ENCODE measurements at regions not wholly inside any gene's neighbourhood (a gene's known extent, or its start where the extent isn't known, plus 50 kb on each side); places are given as distances from the start of the nearest gene placed in this dataset.
"Not testable (repeated sequence)": the region's sequence is repeated elsewhere in the genome, so short reads cannot be mapped to it uniquely, and the experiment has no call there.

DNA sequence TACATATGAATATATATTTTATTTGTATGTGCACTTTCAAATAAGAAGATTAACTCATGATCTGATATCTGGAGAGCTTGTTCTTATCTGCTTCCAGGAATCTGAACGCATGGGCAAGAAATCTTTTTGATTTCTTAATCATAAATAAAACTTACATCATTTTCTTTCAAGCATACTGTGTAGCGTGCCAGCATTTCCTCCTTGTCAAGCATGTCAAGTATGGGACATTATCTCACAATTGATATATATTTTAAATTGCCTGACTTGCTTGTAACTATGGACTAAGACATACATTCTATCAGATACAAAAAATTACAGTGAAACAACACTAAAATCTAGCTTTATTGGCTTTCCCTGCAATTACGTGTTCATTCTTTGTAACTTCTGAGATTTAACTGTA lies 1128.2 kb downstream of the PLA2G4A start:
- Mint-ChIP-seq H3K9me3 (peaks cover 12% of the 10 kb centered on the region), H3K27ac (no peak overlapping the region), H3K36me3 (no peaks in the 10 kb centered on the region), H3K27me3 (no peaks in the 10 kb centered on the region), H3K4me3 (no peak overlapping the region), H3K4me1 (no peaks in the 10 kb centered on the region)

DNA sequence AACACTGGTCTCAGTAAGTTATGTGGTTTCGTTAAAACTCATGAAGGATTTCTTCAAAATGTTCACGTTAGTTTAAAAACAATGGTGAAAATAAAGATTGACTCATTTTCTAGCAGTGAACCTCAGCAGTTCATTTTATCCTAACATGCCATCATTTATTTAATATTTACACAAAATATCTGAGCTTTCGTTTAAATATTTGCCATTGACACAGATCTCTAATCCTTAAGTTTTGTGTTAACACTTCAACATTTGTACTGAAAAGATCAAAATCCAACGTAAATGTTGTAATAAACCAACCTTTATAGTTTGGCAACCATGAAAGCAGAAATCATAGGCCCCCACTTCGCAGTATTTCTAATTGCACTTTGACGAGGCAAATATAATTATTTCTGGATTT lies 1129.5 kb downstream of the PLA2G4A start:
- Mint-ChIP-seq H3K36me3 (no peaks in the 10 kb centered on the region), H3K27me3 (no peaks in the 10 kb centered on the region), H3K4me1 (no peaks in the 10 kb centered on the region), H3K9me3 (peaks cover 17% of the 10 kb centered on the region), H3K4me3 (no peak overlapping the region), H3K27ac (no peak overlapping the region)

DNA sequence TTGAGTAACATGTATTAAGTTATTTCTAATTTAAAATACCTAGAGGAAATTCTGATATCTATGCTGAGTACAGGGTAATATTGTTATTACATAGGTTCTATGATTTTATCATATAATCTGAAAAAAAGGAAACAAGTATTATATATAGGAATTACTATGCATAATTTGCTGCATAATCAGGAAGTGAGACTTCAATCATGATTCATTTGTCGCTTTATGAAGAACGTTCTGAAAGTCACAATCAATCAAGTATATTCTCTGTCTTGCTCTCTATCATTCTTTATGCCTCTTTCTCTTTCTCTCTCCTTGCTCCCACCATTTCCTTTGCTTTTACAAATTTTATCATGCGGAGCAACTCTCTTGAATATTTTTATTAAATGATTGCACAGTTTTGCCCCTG lies 1130.3 kb downstream of the PLA2G4A start:
- H3K36me3 Mint-ChIP-seq: no peaks in the 10 kb centered on the region
- no peaks in the 10 kb centered on the region for H3K4me1 Mint-ChIP-seq
- peaks cover 16% of the 10 kb centered on the region for H3K9me3 Mint-ChIP-seq
- H3K27ac Mint-ChIP-seq: no peak overlapping the region
- no peak overlapping the region for H3K4me3 Mint-ChIP-seq
- H3K27me3 Mint-ChIP-seq: no peaks in the 10 kb centered on the region

DNA sequence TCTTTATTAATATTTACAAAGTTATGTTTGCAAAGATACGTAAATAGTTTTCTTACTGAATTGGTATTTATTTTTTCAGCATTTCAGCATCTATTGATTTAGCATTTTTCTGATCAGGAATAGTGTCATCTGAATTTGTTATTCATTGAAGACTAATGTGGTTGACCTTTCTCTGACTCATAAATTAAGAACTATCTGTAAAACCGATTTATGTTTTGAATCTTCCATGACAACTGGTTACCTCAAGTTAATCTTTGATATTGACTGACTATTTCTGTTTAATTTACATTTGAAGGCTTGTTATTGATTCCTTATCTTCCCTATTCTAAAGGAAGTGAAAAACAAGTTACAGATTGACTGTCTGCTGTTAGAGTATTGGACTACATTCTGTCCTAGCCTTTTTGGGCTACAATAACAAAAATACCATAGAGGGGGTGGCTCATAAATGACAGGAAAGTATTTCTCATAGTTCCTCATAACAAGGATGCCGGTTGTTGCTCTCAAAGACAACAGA lies 1131.4 kb downstream of the PLA2G4A start:
- no peak overlapping the region for H3K27ac Mint-ChIP-seq
- H3K4me3 Mint-ChIP-seq: no peak overlapping the region
- no peaks in the 10 kb centered on the region for H3K27me3 Mint-ChIP-seq
- H3K9me3 Mint-ChIP-seq: peaks cover 13% of the 10 kb centered on the region
- H3K36me3 Mint-ChIP-seq: no peaks in the 10 kb centered on the region
- no peaks in the 10 kb centered on the region for H3K4me1 Mint-ChIP-seq

DNA sequence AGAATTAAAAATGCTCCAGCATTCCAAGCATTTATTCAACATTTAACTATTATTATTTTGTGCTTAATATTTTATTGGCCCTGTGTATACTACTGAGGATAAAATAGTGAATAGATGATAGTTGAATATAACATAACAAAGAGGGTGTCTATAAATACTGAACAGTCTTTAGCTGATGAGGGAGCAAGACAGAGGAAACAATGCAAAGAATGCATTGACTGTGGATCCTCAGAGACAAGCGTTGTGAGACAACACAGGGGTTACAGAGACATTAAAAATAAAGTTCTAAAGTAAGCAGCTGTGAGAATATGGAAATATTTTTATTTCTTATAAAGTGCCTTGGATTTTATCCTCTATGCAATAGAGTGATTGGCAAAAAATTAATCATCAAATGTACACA lies 1133.1 kb downstream of the PLA2G4A start:
- Mint-ChIP-seq H3K36me3 (no peaks in the 10 kb centered on the region), H3K27me3 (no peaks in the 10 kb centered on the region), H3K27ac (no peak overlapping the region), H3K9me3 (peaks cover 13% of the 10 kb centered on the region), H3K4me1 (no peaks in the 10 kb centered on the region), H3K4me3 (no peak overlapping the region)

DNA sequence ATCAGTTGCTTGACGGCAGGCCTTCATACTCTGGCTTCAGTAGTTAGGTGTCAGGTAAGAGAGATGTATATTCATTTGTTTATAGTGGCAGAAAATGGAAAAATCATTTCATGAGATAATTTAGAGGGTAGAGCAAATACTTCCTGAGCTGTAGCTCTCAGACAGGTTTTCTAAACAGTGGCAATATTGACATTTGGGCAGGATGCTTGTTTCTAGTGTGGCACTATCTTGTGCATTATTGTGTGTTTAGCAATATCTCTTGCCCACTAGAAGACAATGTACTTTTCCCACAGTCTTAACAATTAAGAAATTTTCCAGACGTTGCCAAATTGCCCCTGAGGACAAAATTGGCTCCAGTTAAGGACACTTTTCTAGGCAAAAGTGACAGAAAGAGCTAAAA lies 1143.1 kb downstream of the PLA2G4A start:
- Mint-ChIP-seq H3K27me3 (no peaks in the 10 kb centered on the region), H3K9me3 (peaks cover 4% of the 10 kb centered on the region), H3K36me3 (no peaks in the 10 kb centered on the region), H3K4me3 (no peak overlapping the region), H3K27ac (no peak overlapping the region), H3K4me1 (no peaks in the 10 kb centered on the region)

DNA sequence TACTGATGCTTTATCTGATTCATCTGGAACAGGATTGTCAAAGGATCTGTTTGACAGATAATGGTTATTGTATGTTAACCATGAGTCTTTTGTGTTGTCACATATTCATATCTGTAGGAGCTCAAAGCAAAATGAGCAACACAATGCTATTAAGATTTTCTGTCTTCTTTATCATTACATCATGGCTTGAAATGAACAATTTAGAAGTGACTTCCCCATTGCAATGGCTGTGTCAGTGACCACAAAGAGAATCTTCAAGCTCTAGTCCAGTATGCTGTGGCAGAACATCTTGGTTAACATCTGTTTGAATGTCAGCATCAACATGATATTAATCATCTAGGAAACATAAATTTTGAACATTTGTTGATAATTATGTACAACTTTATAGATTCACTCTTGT lies 1148.5 kb downstream of the PLA2G4A start:
- Mint-ChIP-seq H3K9me3 (peaks cover 22% of the 10 kb centered on the region), H3K4me3 (no peak overlapping the region), H3K36me3 (no peaks in the 10 kb centered on the region), H3K27me3 (no peaks in the 10 kb centered on the region), H3K27ac (no peak overlapping the region), H3K4me1 (no peaks in the 10 kb centered on the region)

DNA sequence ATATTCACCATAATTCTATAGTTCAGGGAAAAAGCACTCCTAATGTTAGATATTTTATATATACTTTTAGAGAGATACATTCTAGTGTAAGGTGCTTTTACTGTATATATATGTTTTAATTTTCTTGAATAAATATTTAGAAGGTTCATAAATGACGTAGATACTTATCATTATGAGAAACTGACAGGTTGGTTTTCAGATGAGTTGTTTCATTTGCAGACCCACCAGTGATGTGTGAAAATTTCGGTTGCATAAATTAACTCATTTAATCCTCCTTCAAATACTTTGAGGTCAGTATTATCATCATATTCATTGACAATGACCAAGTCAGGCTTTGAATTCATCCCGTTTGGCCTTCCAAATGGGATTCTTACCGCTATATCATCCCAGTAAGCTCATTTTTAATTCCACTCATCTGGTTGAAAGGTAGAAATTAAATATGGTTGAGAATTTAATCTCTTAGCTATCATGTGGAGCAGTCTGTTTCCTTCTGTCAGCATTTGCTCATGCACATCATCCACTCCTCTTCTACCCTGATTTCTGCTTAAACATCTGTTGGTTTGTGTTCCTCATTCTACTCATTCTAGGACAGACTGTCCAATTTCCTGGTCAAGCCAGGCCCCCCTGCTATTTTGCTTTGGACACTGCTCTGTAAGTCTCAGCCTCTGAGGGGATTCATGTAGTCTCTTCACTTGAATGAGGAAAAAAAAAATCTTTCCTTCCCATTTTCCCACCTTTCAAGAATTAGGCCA lies 1156.6 kb downstream of the PLA2G4A start:
- no peaks in the 10 kb centered on the region for H3K27me3 Mint-ChIP-seq
- H3K4me1 Mint-ChIP-seq: no peaks in the 10 kb centered on the region
- peaks cover 7% of the 10 kb centered on the region for H3K9me3 Mint-ChIP-seq
- no peak overlapping the region for H3K4me3 Mint-ChIP-seq
- no peak overlapping the region for H3K27ac Mint-ChIP-seq
- no peaks in the 10 kb centered on the region for H3K36me3 Mint-ChIP-seq

DNA sequence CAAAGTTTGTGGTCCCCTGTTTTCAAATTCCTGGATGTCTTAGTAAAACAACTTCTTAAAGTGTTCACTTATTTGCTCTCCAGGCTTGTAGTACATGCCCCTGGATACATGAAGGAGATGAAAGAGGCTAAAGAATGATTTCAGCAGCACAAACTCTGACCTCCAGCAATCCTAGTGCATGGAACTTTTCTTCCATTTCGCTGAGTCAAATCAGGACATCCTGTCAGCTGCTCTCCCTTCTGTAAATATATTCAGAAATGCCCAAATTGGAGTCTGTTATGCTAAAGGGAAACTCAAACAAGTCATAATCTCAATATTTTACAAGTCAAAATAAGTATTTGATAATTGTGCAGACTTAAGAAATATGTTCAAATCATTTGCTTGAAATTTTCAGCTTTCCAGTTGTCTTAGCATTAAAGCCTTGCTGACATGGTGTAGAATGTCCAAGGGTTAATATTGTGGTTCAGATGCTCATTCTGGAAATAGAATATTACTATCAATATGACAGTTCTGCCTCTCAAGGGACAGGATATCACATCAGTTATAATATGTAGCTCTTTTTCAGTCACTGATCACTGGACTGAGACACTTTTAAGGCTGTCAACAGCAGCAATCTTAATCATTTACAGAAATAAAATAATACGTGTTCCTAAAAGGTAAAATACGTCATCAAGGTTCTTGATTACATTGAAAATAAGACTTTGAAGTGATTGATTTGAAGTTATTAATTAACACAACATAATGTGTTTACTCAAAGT lies 1157.3 kb downstream of the PLA2G4A start:
- H3K27ac Mint-ChIP-seq: no peak overlapping the region
- no peak overlapping the region for H3K4me3 Mint-ChIP-seq
- H3K36me3 Mint-ChIP-seq: no peaks in the 10 kb centered on the region
- H3K9me3 Mint-ChIP-seq: no peaks in the 10 kb centered on the region
- H3K4me1 Mint-ChIP-seq: no peaks in the 10 kb centered on the region
- no peaks in the 10 kb centered on the region for H3K27me3 Mint-ChIP-seq

DNA sequence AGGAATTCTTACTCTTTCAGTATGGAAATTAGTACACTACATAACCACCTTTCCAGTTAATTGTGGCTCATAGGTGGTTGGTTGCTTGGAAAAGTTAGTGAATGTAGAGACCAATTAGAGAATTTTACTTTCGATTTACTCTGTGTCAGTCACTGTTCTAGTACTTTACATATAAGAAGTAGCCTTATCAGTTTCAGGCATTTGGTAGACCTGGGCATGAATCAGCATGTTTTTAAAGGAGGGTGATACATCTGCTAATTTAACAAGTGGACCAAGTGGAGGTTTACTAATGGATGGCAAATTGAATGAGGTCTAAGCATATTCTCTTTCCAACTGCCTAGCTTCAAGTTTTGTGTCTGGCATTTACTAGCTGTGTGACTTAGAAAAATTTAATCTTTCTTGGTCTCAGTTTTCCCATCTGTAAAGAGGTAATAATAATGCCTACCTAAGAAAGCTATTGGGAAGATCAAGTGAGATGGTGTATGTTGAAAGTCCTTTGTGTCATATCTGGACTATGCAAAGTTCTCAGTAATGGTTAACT lies 1158.6 kb downstream of the PLA2G4A start:
- no peaks in the 10 kb centered on the region for H3K9me3 Mint-ChIP-seq
- H3K4me1 Mint-ChIP-seq: no peaks in the 10 kb centered on the region
- H3K4me3 Mint-ChIP-seq: no peak overlapping the region
- no peaks in the 10 kb centered on the region for H3K36me3 Mint-ChIP-seq
- H3K27me3 Mint-ChIP-seq: no peaks in the 10 kb centered on the region
- no peak overlapping the region for H3K27ac Mint-ChIP-seq

DNA sequence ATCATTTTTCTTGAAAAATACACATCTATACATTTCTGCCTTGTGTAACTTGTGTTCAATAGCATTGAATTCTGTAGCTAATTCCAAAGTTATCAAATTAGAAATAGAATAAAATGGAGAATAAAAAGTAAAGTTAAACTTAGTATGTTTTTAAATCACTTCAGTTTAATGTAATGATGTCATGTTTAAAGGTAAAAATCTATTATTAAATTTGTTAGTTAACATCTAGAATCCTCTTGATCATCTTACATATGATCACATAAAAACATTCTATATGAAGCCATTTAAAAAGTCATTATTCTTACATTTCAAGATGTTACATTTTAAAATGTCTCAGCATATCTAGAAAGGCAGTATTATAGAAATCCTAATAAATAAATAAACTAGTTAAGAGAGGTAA lies 1163.2 kb downstream of the PLA2G4A start:
- no peaks in the 10 kb centered on the region for H3K27me3 Mint-ChIP-seq
- no peaks in the 10 kb centered on the region for H3K9me3 Mint-ChIP-seq
- H3K4me3 Mint-ChIP-seq: no peak overlapping the region
- no peak overlapping the region for H3K27ac Mint-ChIP-seq
- H3K4me1 Mint-ChIP-seq: no peaks in the 10 kb centered on the region
- H3K36me3 Mint-ChIP-seq: no peaks in the 10 kb centered on the region

DNA sequence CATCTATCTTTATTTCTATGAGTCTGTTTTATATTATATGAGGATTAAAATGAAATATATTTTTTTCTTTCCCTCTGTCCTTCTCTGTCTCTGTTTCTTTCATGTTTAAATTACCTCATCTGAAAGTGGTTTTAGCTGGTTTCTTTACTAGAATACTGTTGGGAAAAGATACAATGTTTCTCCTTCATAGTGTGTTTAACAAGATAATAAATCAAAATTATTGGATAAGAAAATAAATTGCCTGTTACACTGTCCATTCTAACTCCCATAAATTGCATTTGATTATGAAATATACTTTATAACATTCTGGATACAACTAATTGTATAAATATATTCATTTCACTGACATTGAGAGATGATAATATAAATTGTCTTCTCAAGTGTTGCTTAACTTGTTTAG lies 1168.0 kb downstream of the PLA2G4A start:
- Mint-ChIP-seq H3K27me3 (no peaks in the 10 kb centered on the region), H3K4me3 (no peak overlapping the region), H3K4me1 (no peaks in the 10 kb centered on the region), H3K9me3 (no peaks in the 10 kb centered on the region), H3K27ac (no peak overlapping the region), H3K36me3 (no peaks in the 10 kb centered on the region)

DNA sequence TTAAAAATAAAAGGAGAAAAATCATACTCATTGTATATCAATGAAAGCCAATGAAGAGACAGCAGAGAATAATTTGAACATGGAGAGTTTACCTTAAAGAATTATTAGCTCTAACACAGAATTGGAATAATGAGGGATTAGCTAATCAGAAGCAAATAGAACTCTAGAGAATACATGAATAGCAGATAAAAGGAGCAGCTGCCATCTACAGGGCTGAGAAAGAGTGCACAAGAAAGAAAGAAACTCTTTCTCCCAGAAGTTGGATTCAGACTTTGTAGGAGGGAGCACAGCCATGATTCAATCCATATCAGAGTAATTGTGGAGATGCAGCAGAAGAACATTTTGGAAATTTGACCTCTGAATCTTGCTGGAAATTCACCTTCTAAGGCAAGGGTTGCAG lies 1171.2 kb downstream of the PLA2G4A start:
- no peaks in the 10 kb centered on the region for H3K27me3 Mint-ChIP-seq

DNA sequence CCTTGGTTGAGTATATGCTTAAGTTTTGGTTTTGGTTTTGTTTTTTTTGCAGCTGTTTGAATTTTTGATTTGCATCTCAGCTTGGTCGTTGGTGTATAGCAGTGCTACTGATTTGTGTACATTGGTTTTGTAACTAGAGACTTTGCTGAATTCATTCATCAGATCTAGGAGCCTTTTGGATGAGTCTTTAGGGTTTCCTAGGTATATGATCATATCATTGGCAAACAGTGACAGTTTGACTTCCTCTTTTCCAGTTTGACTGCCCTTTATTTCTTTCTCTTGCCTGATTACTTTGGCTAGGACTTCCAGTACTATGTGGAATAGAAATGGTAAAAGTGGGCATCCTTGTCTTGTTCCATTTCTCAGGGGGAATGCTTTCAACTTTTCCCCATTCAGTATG lies 1174.9 kb downstream of the PLA2G4A start:
- H3K4me1 Mint-ChIP-seq, H3K27ac Mint-ChIP-seq, H3K9me3 Mint-ChIP-seq, H3K27me3 Mint-ChIP-seq, H3K4me3 Mint-ChIP-seq, H3K36me3 Mint-ChIP-seq: not testable (repeated sequence)

More for the DNA sequence above, 1171.2 kb downstream of the PLA2G4A start:
- Mint-ChIP-seq H3K27ac (no peak overlapping the region), H3K4me3 (no peak overlapping the region), H3K4me1 (no peaks in the 10 kb centered on the region), H3K9me3 (peaks cover 7% of the 10 kb centered on the region), H3K36me3 (no peaks in the 10 kb centered on the region)

DNA sequence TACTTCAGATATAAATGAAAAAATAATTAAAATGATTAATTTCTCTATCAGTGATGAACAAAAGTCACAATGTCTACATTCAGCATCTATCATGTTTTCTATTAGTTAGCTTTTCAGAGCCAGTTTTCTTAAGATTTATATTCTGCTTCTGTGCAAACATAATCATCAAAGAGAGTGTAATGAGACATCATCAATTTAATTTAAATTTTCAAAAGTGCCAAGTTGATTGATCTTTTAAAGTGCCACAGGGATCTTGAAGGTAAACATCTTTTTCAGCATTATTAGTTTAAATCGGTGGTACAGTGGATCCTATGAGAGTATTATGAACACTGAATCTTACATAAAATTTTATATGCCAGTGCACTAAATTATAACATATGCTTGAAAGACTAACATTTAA lies 1176.1 kb downstream of the PLA2G4A start:
- Mint-ChIP-seq H3K27me3 (no peaks in the 10 kb centered on the region), H3K36me3 (no peaks in the 10 kb centered on the region), H3K9me3 (peaks cover 10% of the 10 kb centered on the region), H3K27ac (no peak overlapping the region), H3K4me3 (no peak overlapping the region), H3K4me1 (no peaks in the 10 kb centered on the region)

DNA sequence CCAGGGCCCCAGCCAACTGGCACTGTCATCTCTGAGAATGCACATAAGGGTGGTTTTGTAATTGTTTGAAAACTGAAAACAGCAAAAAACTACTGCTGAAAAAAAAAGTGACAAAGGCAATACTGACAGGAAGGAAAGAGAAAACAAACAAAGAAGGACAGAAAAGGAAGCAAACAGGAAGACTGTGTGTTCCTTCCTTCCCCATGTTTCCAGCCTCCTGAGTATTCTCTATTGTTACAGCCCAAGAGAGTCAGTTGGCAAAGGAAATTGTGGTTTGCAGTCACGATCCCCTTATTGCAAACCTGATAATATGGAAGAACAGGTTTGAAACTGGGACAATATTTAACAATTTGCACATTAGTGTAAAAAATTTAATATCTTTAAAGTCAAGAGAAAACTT lies 1177.6 kb downstream of the PLA2G4A start:
- no peaks in the 10 kb centered on the region for H3K36me3 Mint-ChIP-seq
- H3K27me3 Mint-ChIP-seq: no peaks in the 10 kb centered on the region
- no peak overlapping the region for H3K27ac Mint-ChIP-seq
- H3K4me1 Mint-ChIP-seq: no peaks in the 10 kb centered on the region
- H3K4me3 Mint-ChIP-seq: no peak overlapping the region
- H3K9me3 Mint-ChIP-seq: peaks cover 10% of the 10 kb centered on the region
